Gastroesophageal sphincter (tissue), 4 donors: ENCODE measurements at regions not wholly inside any gene's neighbourhood (a gene's known extent, or its start where the extent isn't known, plus 50 kb on each side); places are given as distances from the start of the nearest gene placed in this dataset.

Experiments
- ATAC-seq: fragments of 150-250 bp; one replicate; pipeline ENCODE4 v1.9.1; 2016; ENCODE audit warnings: mild to moderate bottlenecking, moderate library complexity
- H3K27ac ChIP-seq, 4 donors: fragments of 200-600 bp; sonication (generic) in 3 of 4; 1 replicate in 3 of 4; 2 replicates in 1 of 4; pipeline ENCODE4 v1.5.1; 2016 to 2019
- H3K27me3 ChIP-seq: fragments of 200-600 bp; sonication (generic); one replicate; pipeline ENCODE4 v1.5.1; 2019
- H3K36me3 ChIP-seq, 2 donors: fragments of 200-600 bp; sonication (generic); one replicate each; pipeline ENCODE4 v1.5.1; 2019; ENCODE audit warnings: control low read depth in 1 of 2
- H3K4me1 ChIP-seq, 3 donors: fragments of 200-600 bp; sonication (generic); 1 replicate in 2 of 3; 2 replicates in 1 of 3; pipeline ENCODE4 v1.5.1; 2016 to 2019; ENCODE audit warnings: control low read depth in 2 of 3
- H3K4me3 ChIP-seq, 2 donors: fragments of 200-600 bp; sonication (generic); one replicate each; pipeline ENCODE4 v1.5.1; 2019; ENCODE audit warnings: mild to moderate bottlenecking in 1 of 2, moderate library complexity in 1 of 2
- H3K9me3 ChIP-seq, 3 donors: fragments of 200-600 bp; sonication (generic); one replicate each; pipeline ENCODE4 v1.5.1; 2017 to 2019; ENCODE audit warnings: control low read depth in 2 of 3
- EP300 ChIP-seq: sonication (generic); formaldehyde crosslinking; IDR thresholded peaks from one replicate; pipeline ENCODE4 v1.6.1; 2017; ENCODE audit warnings: antibody characterized with exemption, mild to moderate bottlenecking
- POLR2A ChIP-seq, 2 donors: fragments of 450-650 bp; IDR thresholded peaks; one replicate each; pipeline ENCODE4 v1.6.1; 2017; ENCODE audit warnings: antibody characterized with exemption in 2 of 2, mild to moderate bottlenecking in 2 of 2, moderate library complexity in 1 of 2
- POLR2AphosphoS5 ChIP-seq: sonication (generic); formaldehyde crosslinking; IDR thresholded peaks from one replicate; pipeline ENCODE4 v1.6.1; 2017; ENCODE audit warnings: antibody characterized with exemption
- WGBS, 2 donors: methylation state at CpG; one replicate each; pipeline ENCODE4 v1.1.5; 2018; ENCODE audit warnings: low coverage in 1 of 2; 5-methylcytosine and 5-hydroxymethylcytosine counted together
- TF ChIP-seq, protein P1 (sequence below), 4 experiments: fragments of 200-600 bp in 2 of 4; fragments of 450-650 bp in 2 of 4; sonication (generic) in 1 of 4; IDR thresholded peaks; one replicate each; pipeline ENCODE4 v1.5.1; 2017 to 2019; ENCODE audit warnings: antibody characterized with exemption in 4 of 4, mild to moderate bottlenecking in 2 of 4, moderate library complexity in 2 of 4

DNA sequence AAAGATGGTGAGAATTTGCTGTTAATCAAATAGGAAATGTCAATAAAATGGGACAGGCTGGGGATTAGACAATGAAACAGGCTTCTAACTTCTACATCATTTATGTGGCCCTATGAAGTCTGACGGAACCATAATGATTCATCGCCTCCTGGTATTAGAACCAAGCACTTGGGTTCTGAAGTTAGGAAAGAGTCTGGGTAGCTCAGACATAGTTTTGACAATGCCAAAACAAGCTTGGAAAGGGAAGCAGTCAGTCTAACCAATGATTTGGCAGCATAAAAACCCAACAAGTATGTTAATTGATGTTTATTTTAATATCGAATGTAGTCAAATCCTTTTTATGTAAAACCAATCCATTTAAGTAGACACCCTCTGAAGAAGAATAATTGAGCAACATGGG, 160.8 kb upstream of the RSPO3 start:
- WGBS, 2 donors = 74 to 81% methylated on average over 3 of the region's 3 CpGs
- TF ChIP-seq EP300 = no peak
- no peak for TF ChIP-seq POLR2A (IDR thresholded peaks at IDR 0.05)
- no peak for TF ChIP-seq POLR2AphosphoS5
- TF ChIP-seq, protein P1, sequence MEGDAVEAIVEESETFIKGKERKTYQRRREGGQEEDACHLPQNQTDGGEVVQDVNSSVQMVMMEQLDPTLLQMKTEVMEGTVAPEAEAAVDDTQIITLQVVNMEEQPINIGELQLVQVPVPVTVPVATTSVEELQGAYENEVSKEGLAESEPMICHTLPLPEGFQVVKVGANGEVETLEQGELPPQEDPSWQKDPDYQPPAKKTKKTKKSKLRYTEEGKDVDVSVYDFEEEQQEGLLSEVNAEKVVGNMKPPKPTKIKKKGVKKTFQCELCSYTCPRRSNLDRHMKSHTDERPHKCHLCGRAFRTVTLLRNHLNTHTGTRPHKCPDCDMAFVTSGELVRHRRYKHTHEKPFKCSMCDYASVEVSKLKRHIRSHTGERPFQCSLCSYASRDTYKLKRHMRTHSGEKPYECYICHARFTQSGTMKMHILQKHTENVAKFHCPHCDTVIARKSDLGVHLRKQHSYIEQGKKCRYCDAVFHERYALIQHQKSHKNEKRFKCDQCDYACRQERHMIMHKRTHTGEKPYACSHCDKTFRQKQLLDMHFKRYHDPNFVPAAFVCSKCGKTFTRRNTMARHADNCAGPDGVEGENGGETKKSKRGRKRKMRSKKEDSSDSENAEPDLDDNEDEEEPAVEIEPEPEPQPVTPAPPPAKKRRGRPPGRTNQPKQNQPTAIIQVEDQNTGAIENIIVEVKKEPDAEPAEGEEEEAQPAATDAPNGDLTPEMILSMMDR (IDR thresholded peaks at IDR 0.05) = no peak
- no peak for ATAC-seq

DNA sequence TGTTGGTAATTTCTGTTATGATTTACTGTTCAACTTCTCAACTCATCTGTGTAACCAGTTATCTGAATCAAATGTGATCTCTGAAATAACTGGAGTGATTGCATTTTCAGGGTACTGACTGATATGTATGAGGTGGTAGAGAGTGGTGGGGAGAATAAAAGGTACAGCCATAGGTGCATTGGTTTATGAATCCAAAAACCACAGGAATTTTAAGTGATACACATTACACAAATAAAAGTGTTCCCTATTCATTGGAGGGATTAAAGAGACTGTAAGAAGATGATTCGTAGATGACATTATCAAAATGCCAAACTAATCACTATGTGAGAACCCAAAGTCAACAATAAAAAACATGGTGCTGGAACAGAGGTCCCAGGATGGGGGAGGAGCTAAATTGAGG, 158.7 kb upstream of the RSPO3 start:
- no peak overlapping the region for H3K4me3 ChIP-seq
- TF ChIP-seq EP300 = no peak
- no peak for TF ChIP-seq POLR2AphosphoS5
- TF ChIP-seq POLR2A (IDR thresholded peaks at IDR 0.05) = no peak
- TF ChIP-seq, protein P1 (IDR thresholded peaks at IDR 0.05) = no peak
- no peaks in the 10 kb centered on the region for H3K9me3 ChIP-seq
- no peaks in the 10 kb centered on the region for H3K27me3 ChIP-seq
- H3K36me3 ChIP-seq = no peaks in the 10 kb centered on the region
- WGBS, 2 donors = 100% methylated on average over 1 of the region's 1 CpG
- H3K27ac ChIP-seq = no peak overlapping the region
- no peaks in the 10 kb centered on the region for H3K4me1 ChIP-seq
- no peak for ATAC-seq

More for the DNA sequence above, 160.8 kb upstream of the RSPO3 start:
- Histone ChIP-seq H3K9me3 (no peaks in the 10 kb centered on the region), H3K4me1 (peaks cover 0 to under 1% (median 0%) of the 10 kb centered on the region in 3 donors), H3K4me3 (no peak overlapping the region), H3K27ac (no peak overlapping the region), H3K36me3 (no peaks in the 10 kb centered on the region), H3K27me3 (no peaks in the 10 kb centered on the region)

DNA sequence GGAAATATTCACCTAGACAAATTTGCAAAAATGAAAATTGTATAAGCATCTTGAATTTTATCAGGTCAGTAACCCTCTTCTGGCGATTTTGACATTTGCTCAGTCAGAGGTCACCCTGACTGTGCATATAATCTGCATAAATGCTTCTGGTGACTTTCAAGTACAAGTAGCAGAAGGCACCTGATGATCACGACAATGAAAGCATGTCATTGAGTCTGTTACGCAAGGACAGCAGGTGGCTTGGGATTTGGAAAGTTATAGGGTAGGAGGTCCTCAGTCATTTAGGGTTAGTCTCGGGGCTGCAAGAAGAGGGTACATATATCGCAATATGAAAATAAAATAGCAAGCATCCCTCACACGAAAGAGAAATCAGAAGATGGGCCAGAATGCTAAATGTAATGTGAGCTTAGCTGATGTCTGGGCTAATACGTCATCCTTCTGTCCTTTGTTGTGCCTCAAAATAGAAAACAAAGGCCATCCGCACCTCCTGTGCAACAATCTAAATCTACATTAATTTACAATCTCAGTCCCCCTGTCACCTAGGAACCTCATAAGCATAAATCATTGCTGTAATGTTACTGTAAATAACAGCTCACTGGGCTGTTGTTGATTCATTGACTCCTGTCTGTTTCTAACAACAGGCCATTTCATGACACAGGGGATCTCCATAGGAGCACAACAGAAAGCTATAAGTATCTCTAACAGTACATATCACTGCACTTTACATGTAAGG, 155.2 kb upstream of the RSPO3 start:
- no peak for TF ChIP-seq POLR2AphosphoS5
- TF ChIP-seq, protein P1 (IDR thresholded peaks at IDR 0.05) = no peak
- TF ChIP-seq EP300 = no peak
- TF ChIP-seq POLR2A (IDR thresholded peaks at IDR 0.05) = no peak

DNA sequence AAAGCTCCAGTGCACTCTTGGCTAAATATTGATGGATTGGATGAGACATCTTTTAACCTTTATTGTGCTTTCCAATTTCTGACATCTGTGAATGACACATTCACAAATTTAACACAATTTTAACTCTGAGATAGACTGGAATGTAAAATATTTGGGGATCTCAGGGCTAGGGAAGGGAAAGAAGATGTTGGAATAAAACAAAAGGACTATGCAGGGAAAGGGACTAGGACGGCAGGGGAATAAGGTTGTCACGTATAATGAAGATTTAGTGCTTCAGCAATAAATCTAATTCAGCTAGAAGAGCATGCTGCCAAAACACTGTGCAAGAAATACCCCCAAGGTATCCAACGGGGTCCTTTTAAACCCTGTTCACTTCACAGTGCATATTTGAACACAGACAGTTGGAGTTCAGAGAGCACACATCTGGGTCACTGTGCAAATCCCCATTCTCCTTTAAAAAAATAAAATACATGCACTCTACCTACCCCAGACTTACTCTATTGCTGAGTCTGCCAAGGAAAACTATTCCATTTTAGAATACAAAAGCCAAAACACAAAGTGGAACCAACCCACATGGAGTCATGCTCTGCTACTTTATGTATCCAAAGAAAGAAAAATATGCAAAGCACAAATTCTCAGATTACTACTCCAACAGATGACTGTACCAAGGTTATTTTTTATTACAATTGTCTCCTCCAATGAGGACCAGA, 151.0 kb upstream of the RSPO3 start:
- H3K36me3 ChIP-seq = no peaks in the 10 kb centered on the region
- WGBS, 2 donors = 24 to 34% methylated on average over 3 of the region's 3 CpGs
- no peak overlapping the region for H3K27ac ChIP-seq
- no peak overlapping the region for H3K4me3 ChIP-seq
- no peak for ATAC-seq
- TF ChIP-seq, protein P1 (IDR thresholded peaks at IDR 0.05) = no peak
- no peak for TF ChIP-seq POLR2A (IDR thresholded peaks at IDR 0.05)
- H3K9me3 ChIP-seq = no peaks in the 10 kb centered on the region
- no peaks in the 10 kb centered on the region for H3K27me3 ChIP-seq
- no peaks in the 10 kb centered on the region for H3K4me1 ChIP-seq

More for the DNA sequence above, 155.2 kb upstream of the RSPO3 start:
- ATAC-seq = no peak
- no peaks in the 10 kb centered on the region for H3K36me3 ChIP-seq
- 87 to 93% methylated on average over 5 to 8 of the region's 8 CpGs for WGBS, 2 donors
- H3K27me3 ChIP-seq = no peaks in the 10 kb centered on the region
- H3K27ac ChIP-seq = no peak overlapping the region
- H3K9me3 ChIP-seq = no peaks in the 10 kb centered on the region
- no peaks in the 10 kb centered on the region for H3K4me1 ChIP-seq
- H3K4me3 ChIP-seq = no peak overlapping the region
